KMS-11 (cell line): ENCODE measurements at regions not wholly inside any gene's neighbourhood (a gene's known extent, or its start where the extent isn't known, plus 50 kb on each side); places are given as distances from the start of the nearest gene placed in this dataset.

Experiments used
- H2AFZ ChIP-seq: fragments of 200-600 bp; sonication (generic); 2 replicates; pipeline ENCODE4 v1.6.1; 2016; ENCODE audit warnings: antibody characterized with exemption, mixed run types, low read depth
- H3K27ac ChIP-seq: fragments of 200-600 bp; sonication (generic); 2 replicates; pipeline ENCODE4 v1.6.1; 2016; ENCODE audit warnings: mild to moderate bottlenecking, mixed run types
- H3K27me3 ChIP-seq: fragments of 200-600 bp; sonication (generic); 2 replicates; pipeline ENCODE4 v1.6.1; 2017; ENCODE audit warnings: mild to moderate bottlenecking, low read depth, mixed run types, moderate library complexity; ENCODE audit not compliant: insufficient read depth
- H3K36me3 ChIP-seq: fragments of 200-600 bp; sonication (generic); 2 replicates; pipeline ENCODE4 v1.6.1; 2017; ENCODE audit warnings: mild to moderate bottlenecking, mixed run types; ENCODE audit not compliant: insufficient read depth
- H3K4me1 ChIP-seq: fragments of 200-600 bp; sonication (generic); 2 replicates; pipeline ENCODE4 v1.6.1; 2016; ENCODE audit warnings: mild to moderate bottlenecking, low read depth, mixed run types; ENCODE audit not compliant: poor library complexity, severe bottlenecking
- H3K4me2 ChIP-seq: fragments of 200-600 bp; sonication (generic); 2 replicates; pipeline ENCODE4 v1.7.0; 2016; ENCODE audit warnings: mild to moderate bottlenecking, mixed run types
- H3K4me3 ChIP-seq: fragments of 200-600 bp; sonication (generic); IDR thresholded peaks from 2 replicates; pipeline ENCODE4 v1.6.1; 2017; ENCODE audit warnings: low read depth, low read length, mixed read lengths; ENCODE audit not compliant: insufficient read depth
- H3K79me2 ChIP-seq: fragments of 200-600 bp; sonication (generic); 2 replicates; pipeline ENCODE4 v1.6.1; 2016; ENCODE audit warnings: low read depth, mixed run types; ENCODE audit not compliant: insufficient read depth
- H3K9ac ChIP-seq: fragments of 200-600 bp; sonication (generic); 2 replicates; pipeline ENCODE4 v1.6.1; 2016; ENCODE audit warnings: mild to moderate bottlenecking, mixed run types
- H4K20me1 ChIP-seq: fragments of 200-600 bp; sonication (generic); 2 replicates; pipeline ENCODE4 v1.6.1; 2016; ENCODE audit warnings: mild to moderate bottlenecking, mixed run types; ENCODE audit not compliant: insufficient read depth
- CTCF ChIP-seq: fragments of 200-600 bp; sonication (generic); conservative IDR thresholded peaks from 2 replicates; pipeline ENCODE4 v1.6.1; 2017; ENCODE audit warnings: low read depth, mild to moderate bottlenecking, antibody characterized with exemption, low read length, moderate library complexity, mixed read lengths

- no peaks in the 10 kb centered on the region for H3K79me2 ChIP-seq
- H3K4me3 ChIP-seq = no peak overlapping the region
- H4K20me1 ChIP-seq = no peaks in the 10 kb centered on the region
- H3K4me2 ChIP-seq = no peak overlapping the region
- no peak for TF ChIP-seq CTCF
- no peak overlapping the region for H3K9ac ChIP-seq
- H3K36me3 ChIP-seq = no peaks in the 10 kb centered on the region
- no peak overlapping the region for H2AFZ ChIP-seq
- no peaks in the 10 kb centered on the region for H3K27me3 ChIP-seq
- H3K4me1 ChIP-seq = no peaks in the 10 kb centered on the region
- no peak overlapping the region for H3K27ac ChIP-seq
Measured at GRCh38 chr3:6079011-6079410, 781.9 kb upstream of the GRM7 start.

DNA sequence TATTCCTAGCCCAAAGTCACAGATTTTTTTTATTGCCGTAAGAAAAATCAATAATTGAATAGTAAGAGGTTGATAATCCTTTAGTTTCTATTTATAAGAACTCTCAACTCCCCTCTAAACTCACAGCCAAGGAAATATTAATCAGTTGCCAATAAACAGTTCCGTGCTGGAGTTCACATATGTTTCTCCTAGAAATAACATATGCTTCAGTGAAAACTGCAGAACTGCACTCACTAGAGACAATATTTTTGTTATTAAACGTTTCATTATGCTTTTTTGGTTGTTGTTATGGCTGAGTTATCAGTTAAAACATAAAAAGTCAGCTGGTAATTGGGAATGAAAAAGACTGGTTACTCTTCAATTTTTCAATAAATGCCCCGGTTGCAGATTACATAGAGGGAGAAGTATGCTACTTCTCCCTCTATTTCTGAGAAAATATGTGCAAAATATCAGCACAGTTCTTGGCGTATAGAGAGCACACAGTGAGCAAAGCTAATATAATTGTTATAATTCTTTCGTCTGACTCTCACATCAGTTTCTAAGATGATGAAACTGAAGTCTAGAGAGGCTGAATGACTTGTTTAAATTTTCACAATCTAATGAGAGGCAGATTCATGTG lies 781.2 kb upstream of the GRM7 start:
- no peak overlapping the region for H2AFZ ChIP-seq

GRCh38 chr3:6088433-6088832 lies 772.5 kb upstream of the GRM7 start:
- Histone ChIP-seq H3K27me3 (no peaks in the 10 kb centered on the region), H3K4me3 (no peak overlapping the region), H3K9ac (no peak overlapping the region), H2AFZ (no peak overlapping the region), H3K4me2 (no peak overlapping the region), H3K27ac (no peak overlapping the region), H3K79me2 (no peaks in the 10 kb centered on the region), H4K20me1 (no peaks in the 10 kb centered on the region), H3K4me1 (no peaks in the 10 kb centered on the region), H3K36me3 (no peaks in the 10 kb centered on the region)
- no peak for TF ChIP-seq CTCF

More for the DNA sequence above, 781.2 kb upstream of the GRM7 start:
- H3K36me3 ChIP-seq = no peaks in the 10 kb centered on the region
- no peak overlapping the region for H3K4me3 ChIP-seq
- no peaks in the 10 kb centered on the region for H3K4me1 ChIP-seq
- no peaks in the 10 kb centered on the region for H4K20me1 ChIP-seq
- H3K9ac ChIP-seq = no peak overlapping the region
- no peaks in the 10 kb centered on the region for H3K27me3 ChIP-seq
- H3K79me2 ChIP-seq = no peaks in the 10 kb centered on the region
- no peak overlapping the region for H3K4me2 ChIP-seq
- no peak for TF ChIP-seq CTCF
- H3K27ac ChIP-seq = no peak overlapping the region

- no peak for TF ChIP-seq CTCF
- Histone ChIP-seq H3K4me2 (no peak overlapping the region), H3K9ac (no peak overlapping the region), H4K20me1 (no peaks in the 10 kb centered on the region), H3K79me2 (no peaks in the 10 kb centered on the region), H3K27ac (no peak overlapping the region), H3K36me3 (no peaks in the 10 kb centered on the region), H3K4me3 (no peak overlapping the region), H3K27me3 (no peaks in the 10 kb centered on the region), H2AFZ (no peak overlapping the region), H3K4me1 (no peaks in the 10 kb centered on the region)
Measured at GRCh38 chr3:6089780-6090179, 771.1 kb upstream of the GRM7 start.
